Duodenal mucosa (tissue), 2 donors: ENCODE measurements at regions not wholly inside any gene's neighbourhood (a gene's known extent, or its start where the extent isn't known, plus 50 kb on each side); places are given as distances from the start of the nearest gene placed in this dataset.

Experiments
- H3K27ac ChIP-seq: one replicate; pipeline ENCODE4 v1.7.0; 2013; ENCODE audit warnings: low read depth, low read length
- H3K27me3 ChIP-seq, 2 donors: one replicate each; pipeline ENCODE4 v1.7.0; 2013; ENCODE audit warnings: low read length in 2 of 2, control low read depth in 1 of 2; ENCODE audit not compliant: insufficient read depth in 2 of 2, control insufficient read depth in 1 of 2
- H3K36me3 ChIP-seq, 2 donors: one replicate each; pipeline ENCODE4 v1.7.0; 2013; ENCODE audit warnings: low read length in 2 of 2, control low read depth in 1 of 2; ENCODE audit not compliant: insufficient read depth in 2 of 2, control insufficient read depth in 1 of 2
- H3K4me1 ChIP-seq, 2 donors: one replicate each; pipeline ENCODE4 v1.7.0; 2013; ENCODE audit warnings: low read length in 2 of 2, control low read depth in 1 of 2; ENCODE audit not compliant: insufficient read depth in 2 of 2, control insufficient read depth in 1 of 2
- H3K4me3 ChIP-seq, 2 donors: one replicate each; pipeline ENCODE4 v1.7.0; 2013; ENCODE audit warnings: low read length in 2 of 2, low read depth in 1 of 2
- H3K9ac ChIP-seq, 2 donors: one replicate each; pipeline ENCODE4 v1.7.0; 2013; ENCODE audit warnings: low read length in 2 of 2, low read depth in 1 of 2
- H3K9me3 ChIP-seq, 2 donors: one replicate each; pipeline ENCODE4 v1.7.0; 2013; ENCODE audit warnings: low read length in 2 of 2, control low read depth in 1 of 2; ENCODE audit not compliant: control insufficient read depth in 1 of 2

- no peak overlapping the region for H3K27ac ChIP-seq
- H3K36me3 ChIP-seq, result no peaks in the 10 kb centered on the region
- H3K9ac ChIP-seq, result no peak overlapping the region
- H3K9me3 ChIP-seq, result no peaks in the 10 kb centered on the region
- no peaks in the 10 kb centered on the region for H3K27me3 ChIP-seq
- no peaks in the 10 kb centered on the region for H3K4me1 ChIP-seq
- H3K4me3 ChIP-seq, result no peak overlapping the region
Observed at GRCh38 chr12:28988325-28988704, 160.8 kb upstream of the FAR2 start.

GRCh38 chr12:28991626-28992025 lies 157.5 kb upstream of the FAR2 start:
- H3K27me3 ChIP-seq, result no peaks in the 10 kb centered on the region
- H3K4me1 ChIP-seq, result no peaks in the 10 kb centered on the region
- H3K9ac ChIP-seq, result no peak overlapping the region
- H3K4me3 ChIP-seq, result no peak overlapping the region
- H3K27ac ChIP-seq, result no peak overlapping the region
- H3K36me3 ChIP-seq, result no peaks in the 10 kb centered on the region
- no peaks in the 10 kb centered on the region for H3K9me3 ChIP-seq

- no peaks in the 10 kb centered on the region for H3K27me3 ChIP-seq
Observed at GRCh38 chr12:28993720-28994119, 155.4 kb upstream of the FAR2 start.

GRCh38 chr12:28994179-28994715 lies 154.8 kb upstream of the FAR2 start:
- Histone ChIP-seq H3K36me3 (no peaks in the 10 kb centered on the region), H3K9me3 (no peaks in the 10 kb centered on the region), H3K27me3 (no peaks in the 10 kb centered on the region), H3K27ac (no peak overlapping the region), H3K4me1 (no peaks in the 10 kb centered on the region), H3K9ac (no peak overlapping the region), H3K4me3 (no peak overlapping the region)

More at GRCh38 chr12:28993720-28994119, 155.4 kb upstream of the FAR2 start:
- Histone ChIP-seq H3K9me3 (no peaks in the 10 kb centered on the region), H3K4me1 (no peaks in the 10 kb centered on the region), H3K27ac (no peak overlapping the region), H3K9ac (no peak overlapping the region), H3K36me3 (no peaks in the 10 kb centered on the region), H3K4me3 (no peak overlapping the region)

GRCh38 chr12:28996688-28997087 lies 152.4 kb upstream of the FAR2 start:
- Histone ChIP-seq H3K27ac (no peak overlapping the region), H3K9ac (no peak overlapping the region), H3K4me3 (no peak overlapping the region), H3K9me3 (no peaks in the 10 kb centered on the region), H3K36me3 (no peaks in the 10 kb centered on the region), H3K27me3 (no peaks in the 10 kb centered on the region), H3K4me1 (no peaks in the 10 kb centered on the region)

- H3K9ac ChIP-seq, result no peak overlapping the region
- no peak overlapping the region for H3K27ac ChIP-seq
- no peaks in the 10 kb centered on the region for H3K4me1 ChIP-seq
- H3K4me3 ChIP-seq, result no peak overlapping the region
- H3K9me3 ChIP-seq, result no peaks in the 10 kb centered on the region
- H3K27me3 ChIP-seq, result no peaks in the 10 kb centered on the region
- H3K36me3 ChIP-seq, result no peaks in the 10 kb centered on the region
Observed at GRCh38 chr12:28998662-28999120, 150.4 kb upstream of the FAR2 start.

GRCh38 chr12:29004066-29004935 lies 144.8 kb upstream of the FAR2 start:
- Histone ChIP-seq H3K4me1 (no peaks in the 10 kb centered on the region), H3K4me3 (no peak overlapping the region), H3K27ac (no peak overlapping the region), H3K9ac (no peak overlapping the region), H3K36me3 (no peaks in the 10 kb centered on the region), H3K9me3 (no peaks in the 10 kb centered on the region), H3K27me3 (no peaks in the 10 kb centered on the region)

- no peak overlapping the region for H3K27ac ChIP-seq
- no peak overlapping the region for H3K4me3 ChIP-seq
- H3K27me3 ChIP-seq, result no peaks in the 10 kb centered on the region
- H3K4me1 ChIP-seq, result no peaks in the 10 kb centered on the region
- H3K36me3 ChIP-seq, result no peaks in the 10 kb centered on the region
- no peak overlapping the region for H3K9ac ChIP-seq
- H3K9me3 ChIP-seq, result no peaks in the 10 kb centered on the region
Observed at GRCh38 chr12:29004936-29005304, 144.2 kb upstream of the FAR2 start.

GRCh38 chr12:29008786-29009185 lies 140.3 kb upstream of the FAR2 start:
- H3K4me3 ChIP-seq, result no peak overlapping the region
- no peaks in the 10 kb centered on the region for H3K36me3 ChIP-seq
- no peaks in the 10 kb centered on the region for H3K9me3 ChIP-seq
- H3K4me1 ChIP-seq, result no peaks in the 10 kb centered on the region
- no peaks in the 10 kb centered on the region for H3K27me3 ChIP-seq
- no peak overlapping the region for H3K9ac ChIP-seq
- H3K27ac ChIP-seq, result no peak overlapping the region

GRCh38 chr12:29012673-29013072 lies 136.4 kb upstream of the FAR2 start:
- H3K27me3 ChIP-seq, result no peaks in the 10 kb centered on the region
- no peak overlapping the region for H3K9ac ChIP-seq
- H3K27ac ChIP-seq, result no peak overlapping the region
- H3K9me3 ChIP-seq, result no peaks in the 10 kb centered on the region
- H3K36me3 ChIP-seq, result no peaks in the 10 kb centered on the region
- no peak overlapping the region for H3K4me3 ChIP-seq
- no peaks in the 10 kb centered on the region for H3K4me1 ChIP-seq
